Nephron progenitor cell (in vitro differentiated cells): ENCODE measurements at regions not wholly inside any gene's neighbourhood (a gene's known extent, or its start where the extent isn't known, plus 50 kb on each side); places are given as distances from the start of the nearest gene placed in this dataset.

Source experiments
- DNase-seq: peaks from one replicate; pipeline ENCODE4 v3.0.0; 2021
- H3K27ac Mint-ChIP-seq: 2 replicates; pipeline ENCODE4 v1.8.0; 2021; ENCODE audit warnings: mild to moderate bottlenecking, moderate library complexity, mixed read lengths
- H3K27me3 Mint-ChIP-seq: 2 replicates; pipeline ENCODE4 v1.8.0; 2021; ENCODE audit warnings: mild to moderate bottlenecking, low read depth, mixed read lengths; ENCODE audit not compliant: poor library complexity
- H3K36me3 Mint-ChIP-seq: 2 replicates; pipeline ENCODE4 v1.8.0; 2021; ENCODE audit warnings: low read depth, mixed read lengths
- H3K4me1 Mint-ChIP-seq: 2 replicates; pipeline ENCODE4 v1.8.0; 2021; ENCODE audit warnings: mixed read lengths
- H3K4me3 Mint-ChIP-seq: 2 replicates; pipeline ENCODE4 v1.8.0; 2021; ENCODE audit warnings: mild to moderate bottlenecking, moderate library complexity, mixed read lengths
- H3K9me3 Mint-ChIP-seq: 2 replicates; pipeline ENCODE4 v1.8.0; 2021; ENCODE audit warnings: mild to moderate bottlenecking, moderate library complexity, mixed read lengths
- CTCF ChIP-seq: fragments of 200-600 bp; sonication (generic); IDR thresholded peaks from 2 replicates; pipeline ENCODE4 v1.5.0; 2021; ENCODE audit warnings: antibody characterized with exemption

- no peak for DNase-seq
- no peak overlapping the region for H3K27ac Mint-ChIP-seq
- no peaks in the 10 kb centered on the region for H3K27me3 Mint-ChIP-seq
- no peaks in the 10 kb centered on the region for H3K36me3 Mint-ChIP-seq
- H3K4me3 Mint-ChIP-seq: no peak overlapping the region
- no peak for TF ChIP-seq CTCF
- H3K9me3 Mint-ChIP-seq: no peaks in the 10 kb centered on the region
- no peaks in the 10 kb centered on the region for H3K4me1 Mint-ChIP-seq
Observed at GRCh38 chr9:115910959-115911358, 242.6 kb upstream of the PAPPA start.

GRCh38 chr9:115912086-115912485, 241.5 kb upstream of the PAPPA start:
- DNase-seq: no peak
- Mint-ChIP-seq H3K9me3 (no peaks in the 10 kb centered on the region), H3K36me3 (no peaks in the 10 kb centered on the region), H3K27ac (no peak overlapping the region), H3K27me3 (no peaks in the 10 kb centered on the region), H3K4me1 (no peaks in the 10 kb centered on the region), H3K4me3 (no peak overlapping the region)
- no peak for TF ChIP-seq CTCF

GRCh38 chr9:115913696-115914095, 239.9 kb upstream of the PAPPA start:
- peaks cover under 1% of the 10 kb centered on the region for H3K9me3 Mint-ChIP-seq
- DNase-seq: no peak
- H3K27me3 Mint-ChIP-seq: no peaks in the 10 kb centered on the region
- H3K4me3 Mint-ChIP-seq: no peak overlapping the region
- no peaks in the 10 kb centered on the region for H3K4me1 Mint-ChIP-seq
- no peak overlapping the region for H3K27ac Mint-ChIP-seq
- no peaks in the 10 kb centered on the region for H3K36me3 Mint-ChIP-seq
- TF ChIP-seq CTCF: no peak

- no peak for DNase-seq
- no peak for TF ChIP-seq CTCF
- no peaks in the 10 kb centered on the region for H3K4me1 Mint-ChIP-seq
- no peak overlapping the region for H3K4me3 Mint-ChIP-seq
- H3K36me3 Mint-ChIP-seq: no peaks in the 10 kb centered on the region
- peaks cover 4% of the 10 kb centered on the region for H3K9me3 Mint-ChIP-seq
- no peak overlapping the region for H3K27ac Mint-ChIP-seq
- H3K27me3 Mint-ChIP-seq: no peaks in the 10 kb centered on the region
Observed at GRCh38 chr9:115914291-115914690, 239.3 kb upstream of the PAPPA start.

GRCh38 chr9:115921301-115921700, 232.3 kb upstream of the PAPPA start:
- H3K4me1 Mint-ChIP-seq: no peaks in the 10 kb centered on the region
- H3K27ac Mint-ChIP-seq: no peak overlapping the region

More at GRCh38 chr9:115921301-115921700, 232.3 kb upstream of the PAPPA start:
- Mint-ChIP-seq H3K36me3 (no peaks in the 10 kb centered on the region), H3K4me3 (no peak overlapping the region), H3K9me3 (peaks cover 14% of the 10 kb centered on the region), H3K27me3 (peaks cover 11% of the 10 kb centered on the region)
- DNase-seq: no peak
- TF ChIP-seq CTCF: no peak
